Heart right ventricle (tissue), 16 donors: ENCODE measurements at regions not wholly inside any gene's neighbourhood (a gene's known extent, or its start where the extent isn't known, plus 50 kb on each side); places are given as distances from the start of the nearest gene placed in this dataset.

Source experiments
- ATAC-seq, 8 donors: fragments of 200-7000 bp; cut with Tn5 transposase; one replicate each; pipeline ENCODE4 v1.9.1; 2020; ENCODE audit warnings: mild to moderate bottlenecking in 8 of 8, moderate library complexity in 8 of 8, moderate number of reproducible peaks in 1 of 8
- DNase-seq, 2 donors: peaks; one replicate each; pipeline ENCODE4 v3.0.0-alpha.2; 2020
- H3K27ac ChIP-seq, 10 donors: fragments of 200-600 bp; sonication (generic) in 2 of 10; one replicate each; pipeline versions ENCODE4 v1.5.0 to v1.8.0; 2020 to 2022; ENCODE audit warnings: mild to moderate bottlenecking in 3 of 10
- H3K27me3 ChIP-seq, 7 donors: fragments of 200-600 bp; one replicate each; pipeline ENCODE4 v1.8.0; 2021 to 2022; ENCODE audit warnings: mild to moderate bottlenecking in 2 of 7
- H3K36me3 ChIP-seq, 9 donors: fragments of 200-600 bp; sonication (generic) in 1 of 9; one replicate each; pipeline versions ENCODE4 v1.5.0 to v1.8.0; 2020 to 2022; ENCODE audit warnings: mild to moderate bottlenecking in 2 of 9
- H3K4me1 ChIP-seq, 9 donors: fragments of 200-600 bp; sonication (generic) in 1 of 9; one replicate each; pipeline versions ENCODE4 v1.5.0 to v1.8.0; 2020 to 2022; ENCODE audit warnings: mild to moderate bottlenecking in 4 of 9
- H3K4me3 ChIP-seq, 10 donors: fragments of 200-600 bp; sonication (generic) in 2 of 10; one replicate each; pipeline versions ENCODE4 v1.5.0 to v1.8.0; 2020 to 2022; ENCODE audit warnings: mild to moderate bottlenecking in 7 of 10, moderate library complexity in 2 of 10
- H3K9me3 ChIP-seq, 11 donors: fragments of 200-600 bp in 10 of 11; sonication (generic) in 2 of 11; one replicate each; pipeline versions ENCODE4 v1.5.0 to v1.8.0; 2013 to 2022; ENCODE audit warnings: mild to moderate bottlenecking in 2 of 11, control low read depth in 1 of 11, moderate library complexity in 1 of 11
- WGBS, 2 donors: extraction: QIAGEN DNeasy Blood & Tissue Kit; methylation state at CpG; one replicate each; pipeline ENCODE4 v1.1.7; 2013; ENCODE audit warnings: inconsistent platforms in 1 of 2; 5-methylcytosine and 5-hydroxymethylcytosine counted together
- intact Hi-C, 10 donors: fragments of 100-400 bp; cut with DNase I; formaldehyde crosslinking; loops; one replicate each; pipeline versions ENCODE4 v1.11.1 to v1.14.2; 2022
- TF ChIP-seq, protein P1 (sequence below), 9 donors: fragments of 200-600 bp; sonication (generic) in 2 of 9; IDR thresholded peaks; one replicate each; pipeline versions ENCODE4 v1.5.0 to v1.8.0; 2021 to 2022; ENCODE audit warnings: antibody characterized with exemption in 9 of 9, mild to moderate bottlenecking in 5 of 9, moderate library complexity in 1 of 9
- donor health status: Arrhythmogenic right ventricular cardiomyopathy.
- donor health status: ischemic (EF 13 %, LVEDD 7.1; RV severe dilation, severe dysfunction).
- donor health status: healthy with polysubstance abuse.
- donor health status: DM: no; HTN: yes; CAD: no.
- donor health status: DM: no; HTN: no; CAD: no.
- donor health status: ischemic (EF 25% LVEDD 6.9; RV normal size, moderate dysfunction).
- donor health status: ischemic (EF 25% LVEDD 5.7; RV mildly dilated, moderate dysfunction).
- donor health status: healthy.
- donor health status: DM: yes; HTN: yes; CAD: no.
- donor health status: Ischemic cardiomyopathy.
- donor health status: ischemic (EF 35%, LVEDD 5.7; RV mildly dilated, moderate dysfunction).
- donor health status: nonischemic (EF 11% LVEDD 7.7; RV severe dilation, severe dysfunction).
- donor health status: DM: yes; HTN: yes; CAD: no.
- donor health status: PGD.
- donor health status: ischemic (EF 29% LVEDD 5.4; RV normal size, mild dysfunction).
- donor health status: nonischemic (EF 23%, LVEDD 6.1; RV moderate dilation, normal function).

- Histone ChIP-seq H3K4me3 (no peak overlapping the region), H3K27ac (no peak overlapping the region), H3K27me3 (no peaks in the 10 kb centered on the region), H3K36me3 (no peaks in the 10 kb centered on the region), H3K9me3 (no peaks in the 10 kb centered on the region), H3K4me1 (no peaks in the 10 kb centered on the region)
- TF ChIP-seq, protein P1, sequence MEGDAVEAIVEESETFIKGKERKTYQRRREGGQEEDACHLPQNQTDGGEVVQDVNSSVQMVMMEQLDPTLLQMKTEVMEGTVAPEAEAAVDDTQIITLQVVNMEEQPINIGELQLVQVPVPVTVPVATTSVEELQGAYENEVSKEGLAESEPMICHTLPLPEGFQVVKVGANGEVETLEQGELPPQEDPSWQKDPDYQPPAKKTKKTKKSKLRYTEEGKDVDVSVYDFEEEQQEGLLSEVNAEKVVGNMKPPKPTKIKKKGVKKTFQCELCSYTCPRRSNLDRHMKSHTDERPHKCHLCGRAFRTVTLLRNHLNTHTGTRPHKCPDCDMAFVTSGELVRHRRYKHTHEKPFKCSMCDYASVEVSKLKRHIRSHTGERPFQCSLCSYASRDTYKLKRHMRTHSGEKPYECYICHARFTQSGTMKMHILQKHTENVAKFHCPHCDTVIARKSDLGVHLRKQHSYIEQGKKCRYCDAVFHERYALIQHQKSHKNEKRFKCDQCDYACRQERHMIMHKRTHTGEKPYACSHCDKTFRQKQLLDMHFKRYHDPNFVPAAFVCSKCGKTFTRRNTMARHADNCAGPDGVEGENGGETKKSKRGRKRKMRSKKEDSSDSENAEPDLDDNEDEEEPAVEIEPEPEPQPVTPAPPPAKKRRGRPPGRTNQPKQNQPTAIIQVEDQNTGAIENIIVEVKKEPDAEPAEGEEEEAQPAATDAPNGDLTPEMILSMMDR (IDR thresholded peaks at IDR 0.05): no peak
- ATAC-seq: no peak
- WGBS, 2 donors: 1 to 2% methylated on average over 1 of the region's 1 CpG
- intact Hi-C loops: no loop called here
- no peak for DNase-seq
These were observed 138.3 kb downstream of the NOL4 start for GRCh38 chr18:34086370-34086769.

DNA sequence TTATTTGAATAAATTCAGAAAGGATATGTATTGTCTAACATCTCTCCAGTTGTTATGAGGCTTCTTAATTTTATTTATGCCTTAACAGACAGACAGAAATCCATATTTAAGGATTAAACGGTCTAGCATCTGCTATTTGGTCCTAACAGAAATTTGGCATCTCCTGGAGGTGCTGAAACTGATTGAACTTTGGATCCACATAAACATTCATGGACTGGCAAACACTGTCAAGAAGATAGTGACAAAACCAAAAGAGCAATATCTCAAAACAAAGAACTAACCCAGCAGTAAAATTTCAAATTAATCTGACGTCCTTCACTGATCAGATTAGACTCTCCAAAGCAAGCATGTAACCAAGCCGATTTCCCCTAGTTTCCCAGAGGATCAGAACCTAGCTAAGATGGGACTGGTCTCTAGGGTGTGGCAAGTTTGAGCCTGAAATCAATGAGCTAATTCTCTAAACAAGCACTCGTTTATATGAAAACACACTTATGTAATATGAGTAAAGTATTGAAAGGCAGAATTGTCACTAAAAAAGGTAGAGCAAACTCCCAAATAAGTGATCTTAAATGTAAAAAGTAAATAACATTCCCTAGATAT is 139.5 kb downstream of the NOL4 start:
- Histone ChIP-seq H3K27ac (no peak overlapping the region), H3K9me3 (no peaks in the 10 kb centered on the region), H3K36me3 (no peaks in the 10 kb centered on the region), H3K4me3 (no peak overlapping the region), H3K27me3 (no peaks in the 10 kb centered on the region), H3K4me1 (no peaks in the 10 kb centered on the region)
- intact Hi-C loops: no loop called here
- ATAC-seq (no peak), DNase-seq (no peak)
- WGBS, 2 donors: 57 to 65% methylated on average over 4 of the region's 4 CpGs
- TF ChIP-seq, protein P1 (IDR thresholded peaks at IDR 0.05): no peak

DNA sequence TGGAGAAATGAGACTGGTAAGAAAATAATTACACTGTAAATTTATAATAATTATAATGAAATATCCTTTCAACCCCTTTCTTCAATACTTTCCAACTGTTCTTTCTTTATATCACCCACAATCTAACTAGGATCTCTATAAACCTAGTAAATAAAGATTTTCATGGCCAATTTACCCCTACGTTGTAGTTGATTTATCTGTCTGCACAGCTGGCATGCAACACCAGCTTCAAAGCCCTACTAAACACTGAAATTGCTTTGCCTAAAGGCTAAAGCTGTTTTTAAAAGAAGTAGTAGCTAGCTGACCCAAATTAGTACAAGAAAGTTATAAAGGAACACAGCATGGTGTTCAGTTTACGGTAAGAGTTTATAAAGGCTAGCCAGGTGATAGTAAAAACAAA is 140.1 kb downstream of the NOL4 start:
- TF ChIP-seq, protein P1 (IDR thresholded peaks at IDR 0.05): no peak
- Histone ChIP-seq H3K27me3 (no peaks in the 10 kb centered on the region), H3K9me3 (no peaks in the 10 kb centered on the region), H3K4me1 (no peaks in the 10 kb centered on the region), H3K36me3 (no peaks in the 10 kb centered on the region), H3K27ac (no peak overlapping the region), H3K4me3 (no peak overlapping the region)
- intact Hi-C loops: no loop called here
- 74 to 82% methylated on average over 2 of the region's 2 CpGs for WGBS, 2 donors
- no peak for DNase-seq
- no peak for ATAC-seq

DNA sequence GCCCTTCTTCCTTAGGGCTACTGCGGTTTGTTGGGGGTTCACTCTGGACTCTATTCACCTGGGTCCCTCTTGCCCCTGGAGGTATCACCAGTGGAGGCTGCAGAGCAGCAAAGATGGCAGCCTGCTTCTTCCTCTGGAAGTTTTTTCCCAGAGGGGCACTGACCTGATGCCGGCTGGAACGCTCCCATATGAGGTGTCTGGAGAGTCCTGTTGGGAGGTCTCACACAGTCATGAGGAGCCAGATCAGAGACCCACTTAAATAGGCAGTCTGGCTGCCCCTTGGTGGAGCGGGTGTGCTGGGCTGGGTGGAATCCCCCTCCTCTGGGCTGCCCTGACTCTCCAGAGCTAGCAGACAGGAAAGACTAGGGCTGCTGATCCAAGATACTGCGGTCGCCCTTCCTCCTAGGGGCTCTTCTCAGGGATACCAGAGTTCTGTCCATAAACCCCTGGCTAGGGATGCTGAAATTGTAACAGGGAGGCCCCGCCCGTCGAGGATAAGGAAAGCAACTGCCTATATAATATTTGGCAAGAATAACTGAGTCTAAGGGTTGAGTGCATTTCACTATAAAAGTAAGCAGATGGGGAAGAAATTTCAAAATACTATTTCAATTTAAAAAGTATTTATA is 140.7 kb downstream of the NOL4 start:
- DNase-seq (no peak), ATAC-seq (no peak)
- H3K4me3 ChIP-seq: no peak overlapping the region
- TF ChIP-seq, protein P1 (IDR thresholded peaks at IDR 0.05): no peak
- H3K27me3 ChIP-seq: no peaks in the 10 kb centered on the region
- no peak overlapping the region for H3K27ac ChIP-seq
- H3K36me3 ChIP-seq: no peaks in the 10 kb centered on the region
- no peaks in the 10 kb centered on the region for H3K9me3 ChIP-seq
- no peaks in the 10 kb centered on the region for H3K4me1 ChIP-seq
- 78 to 88% methylated on average over 9 of the region's 9 CpGs for WGBS, 2 donors
- intact Hi-C loops: no loop called here
